ENCODE measurements at regions not wholly inside any gene's neighbourhood (a gene's known extent, or its start where the extent isn't known, plus 50 kb on each side); places are given as distances from the start of the nearest gene placed in this dataset.

DNA sequence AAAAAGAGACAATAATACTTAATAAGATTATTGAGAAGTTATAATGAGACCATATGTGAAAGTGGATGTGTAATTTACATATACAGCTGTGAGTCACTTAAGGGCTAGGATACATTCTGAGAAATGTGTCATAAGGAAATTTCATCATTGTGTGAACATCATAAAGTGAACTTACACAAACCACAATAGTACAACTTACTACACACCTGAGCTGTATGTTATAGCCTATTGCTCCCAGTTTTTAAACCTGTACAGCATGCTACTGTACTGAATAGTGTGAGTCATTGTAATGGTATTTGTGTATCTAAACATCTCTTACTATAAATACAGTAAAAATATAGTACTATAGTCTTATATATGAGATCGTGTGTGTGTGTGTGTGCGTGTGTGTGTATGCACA is 1420.3 kb upstream of the PIK3C3 start:
- DNase-seq, result no peak
- Histone ChIP-seq H3K4me3 (ENCODE audit: control insufficient read depth in 1 of 2, extremely low read depth in 1 of 2, low read length in 1 of 2) (no peak overlapping the region), H3K9me3 (no peaks in the 10 kb centered on the region), H3K36me3 (ENCODE audit: control insufficient read depth in 2 of 2, extremely low read depth in 1 of 2, insufficient read depth in 1 of 2, low read length in 1 of 2) (no peaks in the 10 kb centered on the region), H3K27me3 (replicated peaks in 1 of 2; ENCODE audit: control insufficient read depth in 2 of 2, extremely low read depth in 1 of 2, insufficient read depth in 2 of 2, low read length in 1 of 2) (no peaks in the 10 kb centered on the region), H3K4me1 (ENCODE audit: control insufficient read depth in 1 of 2, extremely low read depth in 1 of 2, insufficient read depth in 2 of 2, low read length in 2 of 2) (no peaks in the 10 kb centered on the region), H3K27ac (ENCODE audit: low read length) (no peak overlapping the region)
- H3K4me1 Mint-ChIP-seq, result no peaks in the 10 kb centered on the region
- peaks cover 23 to 24% (median 24%) of the 10 kb centered on the region in 3 donors for H3K9me3 Mint-ChIP-seq
- POLR2A ChIA-PET, result interaction anchor here in 1 of 2 donors (0.5 kb wide), 1 partner anchor 474 kb away, joined by 3 read pairs; no protein-coding TSS in a partner anchor
- H3K36me3 Mint-ChIP-seq, result no peaks in the 10 kb centered on the region
- no peaks in the 10 kb centered on the region for H3K27me3 Mint-ChIP-seq
- no peak overlapping the region for H3K27ac Mint-ChIP-seq
- CTCF ChIA-PET, result no interaction called here
- no peak overlapping the region for H3K4me3 Mint-ChIP-seq
- WGBS (ENCODE audit: insufficient coverage), result no CpG with 5 or more reads among the region's 2 CpGs
- no peak for ATAC-seq (replicated peaks in 1 of 4)

DNA sequence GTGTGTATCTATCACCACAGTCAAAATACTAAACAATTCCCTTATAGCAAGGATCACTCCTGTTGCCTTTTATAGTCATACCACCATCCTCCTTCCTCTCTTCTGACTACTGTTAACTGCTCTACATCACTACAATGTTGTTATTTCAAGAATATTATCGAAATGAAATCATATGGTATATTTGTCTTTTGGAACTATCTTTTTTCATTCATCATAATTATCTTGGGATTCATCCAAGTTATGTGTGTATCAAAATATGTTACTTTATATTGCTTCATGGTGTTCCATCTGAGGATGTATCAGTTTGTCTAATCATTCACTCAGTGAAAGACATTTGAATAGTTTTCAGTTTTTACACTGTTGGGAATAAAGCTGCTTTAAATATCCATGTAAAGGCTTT is 1423.0 kb upstream of the PIK3C3 start:
- no peak for ATAC-seq (replicated peaks in 1 of 4)
- ChIA-PET CTCF (no interaction called here), POLR2A (no interaction called here)
- Histone ChIP-seq H3K4me3 (ENCODE audit: control insufficient read depth in 1 of 2, extremely low read depth in 1 of 2, low read length in 1 of 2) (no peak overlapping the region), H3K27me3 (replicated peaks in 1 of 2; ENCODE audit: control insufficient read depth in 2 of 2, extremely low read depth in 1 of 2, insufficient read depth in 2 of 2, low read length in 1 of 2) (no peaks in the 10 kb centered on the region), H3K9me3 (no peaks in the 10 kb centered on the region), H3K27ac (ENCODE audit: low read length) (no peak overlapping the region), H3K4me1 (ENCODE audit: control insufficient read depth in 1 of 2, extremely low read depth in 1 of 2, insufficient read depth in 2 of 2, low read length in 2 of 2) (no peaks in the 10 kb centered on the region), H3K36me3 (ENCODE audit: control insufficient read depth in 2 of 2, extremely low read depth in 1 of 2, insufficient read depth in 1 of 2, low read length in 1 of 2) (no peaks in the 10 kb centered on the region)
- no peak overlapping the region for H3K4me3 Mint-ChIP-seq
- H3K27ac Mint-ChIP-seq, result no peak overlapping the region
- H3K27me3 Mint-ChIP-seq, result no peaks in the 10 kb centered on the region
- H3K9me3 Mint-ChIP-seq, result peaks cover 16 to 25% (median 19%) of the 10 kb centered on the region in 3 donors
- no peaks in the 10 kb centered on the region for H3K36me3 Mint-ChIP-seq
- H3K4me1 Mint-ChIP-seq, result no peaks in the 10 kb centered on the region
- no peak for DNase-seq
- WGBS (ENCODE audit: insufficient coverage), result no CpG with 5 or more reads among the region's 1 CpG

DNA sequence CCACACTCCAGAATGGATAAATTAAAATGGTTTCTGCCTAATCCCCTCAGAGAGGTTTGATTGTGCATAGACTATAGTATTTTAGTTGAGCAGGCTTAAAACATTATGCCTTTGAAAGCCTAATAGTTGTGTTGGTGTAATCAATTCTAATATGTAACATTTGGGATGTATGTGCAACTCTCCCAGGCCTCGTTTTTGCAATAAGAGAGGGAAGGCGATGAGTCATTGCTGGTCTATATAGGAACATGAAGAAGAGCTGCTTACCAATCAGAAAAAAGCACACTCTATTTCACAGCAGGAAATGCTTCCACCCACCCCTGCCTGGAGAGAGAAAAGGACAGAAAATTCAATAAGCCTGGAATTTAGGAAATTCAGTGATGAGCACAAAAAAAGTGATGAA is 1424.0 kb upstream of the PIK3C3 start:
- ChIA-PET CTCF (no interaction called here), POLR2A (no interaction called here)
- no peaks in the 10 kb centered on the region for H3K36me3 ChIP-seq (ENCODE audit: control insufficient read depth in 2 of 2, extremely low read depth in 1 of 2, insufficient read depth in 1 of 2, low read length in 1 of 2)
- H3K27me3 Mint-ChIP-seq, result no peaks in the 10 kb centered on the region
- H3K9me3 ChIP-seq, result no peaks in the 10 kb centered on the region
- no peaks in the 10 kb centered on the region for H3K27me3 ChIP-seq (replicated peaks in 1 of 2; ENCODE audit: control insufficient read depth in 2 of 2, extremely low read depth in 1 of 2, insufficient read depth in 2 of 2, low read length in 1 of 2)
- H3K4me1 Mint-ChIP-seq, result no peaks in the 10 kb centered on the region
- H3K27ac Mint-ChIP-seq, result no peak overlapping the region
- H3K4me3 Mint-ChIP-seq, result no peak overlapping the region
- H3K27ac ChIP-seq (ENCODE audit: low read length), result no peak overlapping the region
- no peak overlapping the region for H3K4me3 ChIP-seq (ENCODE audit: control insufficient read depth in 1 of 2, extremely low read depth in 1 of 2, low read length in 1 of 2)
- H3K36me3 Mint-ChIP-seq, result no peaks in the 10 kb centered on the region
- ATAC-seq (replicated peaks in 1 of 4) (no peak), DNase-seq (no peak)
- peaks cover 14 to 25% (median 19%) of the 10 kb centered on the region in 3 donors for H3K9me3 Mint-ChIP-seq
- H3K4me1 ChIP-seq (ENCODE audit: control insufficient read depth in 1 of 2, extremely low read depth in 1 of 2, insufficient read depth in 2 of 2, low read length in 2 of 2), result no peaks in the 10 kb centered on the region
- no CpG with 5 or more reads among the region's 2 CpGs for WGBS (ENCODE audit: insufficient coverage)

DNA sequence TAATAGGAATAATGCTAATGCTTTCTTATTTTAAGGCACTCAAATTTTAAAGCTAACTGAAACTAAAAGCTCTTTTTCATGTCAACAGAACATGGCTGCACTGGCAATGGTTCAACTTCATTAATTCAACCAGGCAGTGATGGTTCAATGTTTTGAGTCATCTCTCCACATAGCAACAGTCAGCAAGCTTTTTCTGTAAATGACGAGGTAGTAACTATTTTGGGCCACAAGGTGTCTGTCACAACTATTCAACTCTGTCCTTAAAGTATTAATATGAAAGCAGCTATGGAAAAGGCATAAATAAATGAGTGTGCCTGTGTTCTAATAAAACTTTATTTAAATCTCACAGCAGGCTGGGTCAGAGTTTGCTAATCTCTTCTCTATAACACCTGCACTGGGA is 1425.6 kb upstream of the PIK3C3 start:
- no peaks in the 10 kb centered on the region for H3K27me3 ChIP-seq (replicated peaks in 1 of 2; ENCODE audit: control insufficient read depth in 2 of 2, extremely low read depth in 1 of 2, insufficient read depth in 2 of 2, low read length in 1 of 2)
- WGBS (ENCODE audit: insufficient coverage), result no CpG with 5 or more reads among the region's 1 CpG
- H3K4me3 ChIP-seq (ENCODE audit: control insufficient read depth in 1 of 2, extremely low read depth in 1 of 2, low read length in 1 of 2), result no peak overlapping the region
- no peak overlapping the region for H3K27ac ChIP-seq (ENCODE audit: low read length)
- no peaks in the 10 kb centered on the region for H3K9me3 ChIP-seq
- H3K4me1 ChIP-seq (ENCODE audit: control insufficient read depth in 1 of 2, extremely low read depth in 1 of 2, insufficient read depth in 2 of 2, low read length in 2 of 2), result no peaks in the 10 kb centered on the region
- Mint-ChIP-seq H3K4me3 (no peak overlapping the region), H3K9me3 (peaks cover 8 to 22% (median 15%) of the 10 kb centered on the region in 3 donors), H3K27me3 (no peaks in the 10 kb centered on the region), H3K4me1 (no peaks in the 10 kb centered on the region), H3K36me3 (no peaks in the 10 kb centered on the region), H3K27ac (no peak overlapping the region)
- DNase-seq (no peak), ATAC-seq (replicated peaks in 1 of 4) (no peak)
- ChIA-PET CTCF (no interaction called here), POLR2A (no interaction called here)
- no peaks in the 10 kb centered on the region for H3K36me3 ChIP-seq (ENCODE audit: control insufficient read depth in 2 of 2, extremely low read depth in 1 of 2, insufficient read depth in 1 of 2, low read length in 1 of 2)

DNA sequence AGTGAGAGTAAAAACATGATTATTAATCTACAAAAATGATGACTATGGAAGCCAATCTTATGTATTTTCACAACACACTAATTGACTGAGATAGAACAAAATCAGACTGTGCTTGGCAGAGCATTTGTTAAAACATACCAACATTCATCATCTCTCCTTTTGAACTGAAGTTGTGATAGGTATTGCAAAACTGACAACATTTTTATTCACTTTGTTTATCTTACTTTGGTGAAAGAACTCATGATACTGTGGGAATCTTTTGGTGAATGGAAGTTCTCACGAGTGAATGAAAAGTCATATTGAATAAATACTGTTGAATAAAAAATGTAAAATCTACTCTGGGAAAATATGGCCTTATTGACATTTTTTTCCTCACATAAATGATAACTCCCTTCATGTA is 1430.2 kb upstream of the PIK3C3 start:
- Histone ChIP-seq H3K9me3 (no peaks in the 10 kb centered on the region), H3K27ac (ENCODE audit: low read length) (no peak overlapping the region), H3K4me1 (ENCODE audit: control insufficient read depth in 1 of 2, extremely low read depth in 1 of 2, insufficient read depth in 2 of 2, low read length in 2 of 2) (no peaks in the 10 kb centered on the region), H3K4me3 (ENCODE audit: control insufficient read depth in 1 of 2, extremely low read depth in 1 of 2, low read length in 1 of 2) (no peak overlapping the region), H3K27me3 (replicated peaks in 1 of 2; ENCODE audit: control insufficient read depth in 2 of 2, extremely low read depth in 1 of 2, insufficient read depth in 2 of 2, low read length in 1 of 2) (no peaks in the 10 kb centered on the region), H3K36me3 (ENCODE audit: control insufficient read depth in 2 of 2, extremely low read depth in 1 of 2, insufficient read depth in 1 of 2, low read length in 1 of 2) (no peaks in the 10 kb centered on the region)
- ChIA-PET CTCF (no interaction called here), POLR2A (no interaction called here)
- no peaks in the 10 kb centered on the region for H3K27me3 Mint-ChIP-seq
- no peaks in the 10 kb centered on the region for H3K4me1 Mint-ChIP-seq
- no peak overlapping the region for H3K27ac Mint-ChIP-seq
- ATAC-seq (replicated peaks in 1 of 4), result no peak
- no peaks in the 10 kb centered on the region for H3K36me3 Mint-ChIP-seq
- H3K9me3 Mint-ChIP-seq, result peaks cover 5 to 16% (median 8%) of the 10 kb centered on the region in 3 donors
- DNase-seq, result no peak
- no CpG with 5 or more reads among the region's 1 CpG for WGBS (ENCODE audit: insufficient coverage)
- no peak overlapping the region for H3K4me3 Mint-ChIP-seq

DNA sequence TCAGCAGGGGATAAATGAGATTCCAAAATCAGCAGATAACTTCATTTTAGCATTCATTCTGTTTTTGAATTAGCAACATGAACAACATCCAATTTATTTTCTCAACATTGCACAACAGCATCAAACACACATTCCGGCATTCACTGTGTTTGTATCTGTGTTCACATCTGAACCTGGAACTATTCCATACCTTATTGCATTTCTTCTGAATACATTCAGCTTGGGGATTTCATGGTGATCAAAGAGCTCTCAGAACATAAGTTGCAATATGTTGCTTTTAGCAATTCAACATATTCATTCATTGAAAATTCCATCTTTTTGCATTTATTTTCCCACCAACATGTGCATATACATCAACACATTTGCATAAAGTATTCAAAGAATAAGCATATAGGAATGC is 1431.7 kb upstream of the PIK3C3 start:
- Histone ChIP-seq H3K4me1 (ENCODE audit: control insufficient read depth in 1 of 2, extremely low read depth in 1 of 2, insufficient read depth in 2 of 2, low read length in 2 of 2) (no peaks in the 10 kb centered on the region), H3K36me3 (ENCODE audit: control insufficient read depth in 2 of 2, extremely low read depth in 1 of 2, insufficient read depth in 1 of 2, low read length in 1 of 2) (no peaks in the 10 kb centered on the region), H3K27me3 (replicated peaks in 1 of 2; ENCODE audit: control insufficient read depth in 2 of 2, extremely low read depth in 1 of 2, insufficient read depth in 2 of 2, low read length in 1 of 2) (no peaks in the 10 kb centered on the region), H3K9me3 (no peaks in the 10 kb centered on the region), H3K27ac (ENCODE audit: low read length) (no peak overlapping the region), H3K4me3 (ENCODE audit: control insufficient read depth in 1 of 2, extremely low read depth in 1 of 2, low read length in 1 of 2) (no peak overlapping the region)
- H3K27me3 Mint-ChIP-seq, result no peaks in the 10 kb centered on the region
- H3K4me1 Mint-ChIP-seq, result no peaks in the 10 kb centered on the region
- POLR2A ChIA-PET, result no interaction called here
- ATAC-seq (replicated peaks in 1 of 4) (no peak), DNase-seq (no peak)
- CTCF ChIA-PET, result no interaction called here
- no peaks in the 10 kb centered on the region for H3K36me3 Mint-ChIP-seq
- no peak overlapping the region for H3K27ac Mint-ChIP-seq
- peaks cover 3 to 8% (median 7%) of the 10 kb centered on the region in 3 donors for H3K9me3 Mint-ChIP-seq
- 100% methylated on average over 1 of the region's 1 CpG for WGBS (ENCODE audit: insufficient coverage)
- no peak overlapping the region for H3K4me3 Mint-ChIP-seq

DNA sequence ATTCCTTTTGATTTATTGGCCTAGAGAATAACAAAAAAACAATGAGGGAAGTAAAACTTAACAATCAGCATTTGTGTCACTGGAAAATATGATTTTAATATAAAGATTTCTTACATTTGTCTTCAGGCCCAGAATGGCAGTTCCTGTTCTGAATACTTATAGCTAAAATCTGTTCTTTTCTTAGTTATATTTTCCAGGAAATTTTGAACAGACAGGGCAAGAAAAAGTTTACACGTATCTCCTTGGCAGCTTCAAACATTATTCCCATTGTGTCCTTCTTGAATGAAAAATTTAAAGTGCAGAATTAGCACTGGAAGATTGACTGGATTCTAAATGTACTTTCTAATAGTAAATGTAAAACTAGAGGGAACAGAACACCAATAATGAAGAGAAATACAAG is 1454.0 kb upstream of the PIK3C3 start:
- H3K36me3 Mint-ChIP-seq, result no peaks in the 10 kb centered on the region
- no peak for ATAC-seq (replicated peaks in 1 of 4)
- no CpG with 5 or more reads among the region's 1 CpG for WGBS (ENCODE audit: insufficient coverage)
- CTCF ChIA-PET, result no interaction called here
- no peak overlapping the region for H3K27ac Mint-ChIP-seq
- Histone ChIP-seq H3K27me3 (replicated peaks in 1 of 2; ENCODE audit: control insufficient read depth in 2 of 2, extremely low read depth in 1 of 2, insufficient read depth in 2 of 2, low read length in 1 of 2) (no peaks in the 10 kb centered on the region), H3K4me1 (ENCODE audit: control insufficient read depth in 1 of 2, extremely low read depth in 1 of 2, insufficient read depth in 2 of 2, low read length in 2 of 2) (no peaks in the 10 kb centered on the region), H3K36me3 (ENCODE audit: control insufficient read depth in 2 of 2, extremely low read depth in 1 of 2, insufficient read depth in 1 of 2, low read length in 1 of 2) (no peaks in the 10 kb centered on the region), H3K4me3 (ENCODE audit: control insufficient read depth in 1 of 2, extremely low read depth in 1 of 2, low read length in 1 of 2) (no peak overlapping the region), H3K27ac (ENCODE audit: low read length) (no peak overlapping the region), H3K9me3 (no peaks in the 10 kb centered on the region)
- POLR2A ChIA-PET, result interaction anchor here in 1 of 2 donors (0.7 kb wide), 1 partner anchor 55 kb away, joined by 3 read pairs; no protein-coding TSS in a partner anchor
- H3K4me3 Mint-ChIP-seq, result no peak overlapping the region
- H3K9me3 Mint-ChIP-seq, result peaks cover 8 to 32% (median 11%) of the 10 kb centered on the region in 3 donors
- H3K27me3 Mint-ChIP-seq, result no peaks in the 10 kb centered on the region
- H3K4me1 Mint-ChIP-seq, result no peaks in the 10 kb centered on the region
- no peak for DNase-seq

Measured in T-cell (primary cell).